ENCODE measurements at regions not wholly inside any gene's neighbourhood (a gene's known extent, or its start where the extent isn't known, plus 50 kb on each side); places are given as distances from the start of the nearest gene placed in this dataset.

DNA sequence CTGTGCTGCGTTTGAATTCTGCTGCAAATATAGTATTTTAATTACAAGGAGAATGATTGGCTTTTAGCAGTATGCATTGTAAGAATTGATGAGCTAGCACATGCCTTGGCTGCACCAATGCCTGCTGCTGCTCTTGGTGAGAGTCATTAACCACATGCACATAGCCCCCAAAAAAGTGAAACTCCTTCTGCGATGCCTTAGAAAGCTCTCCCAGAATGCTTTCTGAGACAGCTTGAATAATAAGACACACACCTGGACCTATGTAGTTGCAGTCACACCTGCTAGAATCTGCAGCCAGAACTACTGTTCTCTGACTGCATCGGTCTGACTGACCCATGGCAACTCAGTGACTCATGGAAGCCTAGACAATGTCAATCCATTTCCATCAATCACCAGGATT, 170.1 kb upstream of the DDX18 start:
- H3K9ac ChIP-seq, result no peak overlapping the region
- no peak for TF ChIP-seq EZH2 (IDR thresholded peaks at IDR 0.05)
- TF ChIP-seq EZH2phosphoT487 (IDR thresholded peaks at IDR 0.05), result no peak
- TF ChIP-seq, protein P1, sequence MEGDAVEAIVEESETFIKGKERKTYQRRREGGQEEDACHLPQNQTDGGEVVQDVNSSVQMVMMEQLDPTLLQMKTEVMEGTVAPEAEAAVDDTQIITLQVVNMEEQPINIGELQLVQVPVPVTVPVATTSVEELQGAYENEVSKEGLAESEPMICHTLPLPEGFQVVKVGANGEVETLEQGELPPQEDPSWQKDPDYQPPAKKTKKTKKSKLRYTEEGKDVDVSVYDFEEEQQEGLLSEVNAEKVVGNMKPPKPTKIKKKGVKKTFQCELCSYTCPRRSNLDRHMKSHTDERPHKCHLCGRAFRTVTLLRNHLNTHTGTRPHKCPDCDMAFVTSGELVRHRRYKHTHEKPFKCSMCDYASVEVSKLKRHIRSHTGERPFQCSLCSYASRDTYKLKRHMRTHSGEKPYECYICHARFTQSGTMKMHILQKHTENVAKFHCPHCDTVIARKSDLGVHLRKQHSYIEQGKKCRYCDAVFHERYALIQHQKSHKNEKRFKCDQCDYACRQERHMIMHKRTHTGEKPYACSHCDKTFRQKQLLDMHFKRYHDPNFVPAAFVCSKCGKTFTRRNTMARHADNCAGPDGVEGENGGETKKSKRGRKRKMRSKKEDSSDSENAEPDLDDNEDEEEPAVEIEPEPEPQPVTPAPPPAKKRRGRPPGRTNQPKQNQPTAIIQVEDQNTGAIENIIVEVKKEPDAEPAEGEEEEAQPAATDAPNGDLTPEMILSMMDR (IDR thresholded peaks at IDR 0.05), result no peak
- H3K4me1 ChIP-seq, result no peaks in the 10 kb centered on the region
- H3F3A ChIP-seq (ENCODE audit: low read depth), result no peaks in the 10 kb centered on the region
- H3K9me3 Mint-ChIP-seq, result peaks cover 5% of the 10 kb centered on the region
- no peak overlapping the region for H3K27ac ChIP-seq
- no peaks in the 10 kb centered on the region for H3K4me1 Mint-ChIP-seq
- no peak for DNase-seq (ENCODE audit: low spot score)
- no peaks in the 10 kb centered on the region for H3K36me3 Mint-ChIP-seq
- H3K36me3 ChIP-seq, result no peaks in the 10 kb centered on the region
- H3K4me3 ChIP-seq, result no peak overlapping the region
- no peaks in the 10 kb centered on the region for H3K9me3 ChIP-seq (ENCODE audit: low read depth)
- no peaks in the 10 kb centered on the region for H4K20me1 ChIP-seq (ENCODE audit: low read depth)
- no peak overlapping the region for H2AFZ ChIP-seq (replicated peaks)
- H3K27ac Mint-ChIP-seq, result no peak overlapping the region
- no peak overlapping the region for H3K4me2 ChIP-seq
- H3K27me3 ChIP-seq, result no peaks in the 10 kb centered on the region
- H3K27me3 Mint-ChIP-seq (ENCODE audit: insufficient read depth, low read depth), result peaks cover 4% of the 10 kb centered on the region
- no peaks in the 10 kb centered on the region for H3K79me2 ChIP-seq (ENCODE audit: low read depth)
- H3K4me3 Mint-ChIP-seq, result no peak overlapping the region

DNA sequence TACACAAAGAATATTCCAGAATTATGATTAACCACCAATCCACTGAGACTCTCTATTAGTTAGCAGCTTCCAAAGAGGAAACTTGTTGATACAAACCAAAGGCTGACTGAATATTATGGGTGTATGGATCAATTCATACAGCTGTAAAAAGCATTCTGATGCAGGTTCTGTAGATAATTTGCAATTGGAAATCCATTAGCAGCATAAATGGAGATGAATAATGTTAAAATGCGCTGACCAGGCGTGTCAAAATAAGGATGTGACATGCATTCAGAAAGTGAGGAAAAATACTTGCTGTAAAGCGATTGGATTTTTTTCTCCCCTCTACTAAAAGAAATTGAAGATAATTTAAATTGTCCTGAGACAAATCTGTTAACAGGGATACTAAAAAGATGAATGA, 169.0 kb upstream of the DDX18 start:
- H3K4me2 ChIP-seq, result no peak overlapping the region
- H3K4me1 ChIP-seq, result no peaks in the 10 kb centered on the region
- no peak overlapping the region for H3K27ac ChIP-seq
- H3K4me3 ChIP-seq, result no peak overlapping the region
- no peak overlapping the region for H2AFZ ChIP-seq (replicated peaks)
- peaks cover 5% of the 10 kb centered on the region for H3K9me3 Mint-ChIP-seq
- no peaks in the 10 kb centered on the region for H3K36me3 Mint-ChIP-seq
- H3K27me3 Mint-ChIP-seq (ENCODE audit: insufficient read depth, low read depth), result peaks cover 4% of the 10 kb centered on the region
- H3K9ac ChIP-seq, result no peak overlapping the region
- no peaks in the 10 kb centered on the region for H3K27me3 ChIP-seq
- no peaks in the 10 kb centered on the region for H3K4me1 Mint-ChIP-seq
- H3K4me3 Mint-ChIP-seq, result no peak overlapping the region
- H4K20me1 ChIP-seq (ENCODE audit: low read depth), result no peaks in the 10 kb centered on the region
- no peaks in the 10 kb centered on the region for H3F3A ChIP-seq (ENCODE audit: low read depth)
- no peak for DNase-seq (ENCODE audit: low spot score)
- no peaks in the 10 kb centered on the region for H3K36me3 ChIP-seq
- TF ChIP-seq EZH2 (IDR thresholded peaks at IDR 0.05), result no peak
- TF ChIP-seq, protein P1 (IDR thresholded peaks at IDR 0.05), result no peak
- no peak for TF ChIP-seq EZH2phosphoT487 (IDR thresholded peaks at IDR 0.05)
- H3K9me3 ChIP-seq (ENCODE audit: low read depth), result no peaks in the 10 kb centered on the region
- no peak overlapping the region for H3K27ac Mint-ChIP-seq
- H3K79me2 ChIP-seq (ENCODE audit: low read depth), result no peaks in the 10 kb centered on the region

GRCh38 chr2:117646099-117646498, 168.4 kb upstream of the DDX18 start:
- no peaks in the 10 kb centered on the region for H3K4me1 Mint-ChIP-seq
- H3K27me3 Mint-ChIP-seq (ENCODE audit: insufficient read depth, low read depth), result peaks cover 2% of the 10 kb centered on the region
- peaks cover 5% of the 10 kb centered on the region for H3K9me3 Mint-ChIP-seq
- Histone ChIP-seq H3K9ac (no peak overlapping the region), H2AFZ (replicated peaks) (no peak overlapping the region), H3K4me2 (no peak overlapping the region), H3K36me3 (no peaks in the 10 kb centered on the region), H3K27ac (no peak overlapping the region), H3K4me3 (no peak overlapping the region), H3F3A (ENCODE audit: low read depth) (no peaks in the 10 kb centered on the region), H3K9me3 (ENCODE audit: low read depth) (no peaks in the 10 kb centered on the region), H3K4me1 (no peaks in the 10 kb centered on the region), H3K79me2 (ENCODE audit: low read depth) (no peaks in the 10 kb centered on the region), H3K27me3 (no peaks in the 10 kb centered on the region), H4K20me1 (ENCODE audit: low read depth) (no peaks in the 10 kb centered on the region)
- H3K36me3 Mint-ChIP-seq, result no peaks in the 10 kb centered on the region
- no peak for DNase-seq (ENCODE audit: low spot score)
- no peak overlapping the region for H3K27ac Mint-ChIP-seq
- no peak overlapping the region for H3K4me3 Mint-ChIP-seq
- TF ChIP-seq, protein P1 (IDR thresholded peaks at IDR 0.05), result no peak
- TF ChIP-seq EZH2 (IDR thresholded peaks at IDR 0.05), result no peak
- TF ChIP-seq EZH2phosphoT487 (IDR thresholded peaks at IDR 0.05), result no peak

All from neural progenitor cell (in vitro differentiated cells).